ENCODE measurements at regions not wholly inside any gene's neighbourhood (a gene's known extent, or its start where the extent isn't known, plus 50 kb on each side); places are given as distances from the start of the nearest gene placed in this dataset.

- TF ChIP-seq JUND (IDR thresholded peaks at IDR 0.05): no peak
- no peak for TF ChIP-seq CBX3 (IDR thresholded peaks at IDR 0.05; ENCODE audit: low read depth)
Measured at GRCh38 chr6:14212020-14212419, 94.4 kb downstream of the CD83 start (continued).

- ATAC-seq: no peak
- no peak overlapping the region for H3K27ac ChIP-seq (ENCODE audit: low read depth, low read length)
- peaks cover 6 to 25% of the 10 kb centered on the region in 2 experiments for H3K4me1 ChIP-seq (ENCODE audit: control insufficient read depth in 1 of 2, insufficient read depth in 2 of 2, low read length in 2 of 2)
- no peaks in the 10 kb centered on the region for H3K79me2 ChIP-seq (ENCODE audit: insufficient read depth, low read length)
- intact Hi-C loops (cut with micrococcal nuclease): loop anchor here (5.0 to 10.0 kb wide), 5 partner anchors 295 to 1230 kb away; partner anchors contain the start of gene JARID2
- H4K20me1 ChIP-seq (ENCODE audit: insufficient read depth): no peaks in the 10 kb centered on the region
- no peaks in the 10 kb centered on the region for H3K9me2 ChIP-seq (ENCODE audit: insufficient read depth)
- no peak overlapping the region for H3K9ac ChIP-seq (ENCODE audit: low read length)
- H3K9me3 ChIP-seq (ENCODE audit: control insufficient read depth in 1 of 2, insufficient read depth in 1 of 2, low read depth in 1 of 2, low read length in 2 of 2): no peaks in the 10 kb centered on the region
- H2AFZ ChIP-seq (ENCODE audit: low read depth, low read length, poor library complexity, severe bottlenecking): no peak overlapping the region
- DNase-seq (ENCODE audit: low read depth, low spot score): no peak
- H3K4me2 ChIP-seq (ENCODE audit: low read length): no peak overlapping the region
- CTCF ChIA-PET: no interaction called here
- TF ChIP-seq ATF3 (IDR thresholded peaks at IDR 0.05) (no peak), ZNF274 (IDR thresholded peaks at IDR 0.05; ENCODE audit: low read depth, low read length) (no peak), EZH2 (IDR thresholded peaks at IDR 0.05) (no peak), ZFX (IDR thresholded peaks at IDR 0.05) (no peak), REST (IDR thresholded peaks at IDR 0.05; ENCODE audit: low read depth) (no peak), SIN3A (IDR thresholded peaks at IDR 0.05; ENCODE audit: low read depth) (no peak)
- no peak overlapping the region for H3K4me3 ChIP-seq (replicated peaks in 1 of 2; ENCODE audit: low read depth in 1 of 2, low read length in 2 of 2)
- RAD21 ChIA-PET (ENCODE audit: low non-redundant PET in 1 of 2, low total read pairs in 2 of 2, uncharacterized antibody in 2 of 2, unreplicated experiment in 2 of 2): no interaction called here
- POLR2A ChIA-PET: no interaction called here
- H3K27me3 ChIP-seq (ENCODE audit: insufficient read depth, low read length): no peaks in the 10 kb centered on the region
- no TSS peak for BruUV-seq (replicated peaks)
- no peaks in the 10 kb centered on the region for H3K36me3 ChIP-seq (ENCODE audit: control insufficient read depth in 1 of 2, insufficient read depth in 2 of 2, low read length in 2 of 2)
Measured at GRCh38 chr6:14212632-14213031, 95.1 kb downstream of the CD83 start.

All from HCT116 (cell line).